GM18868 (cell line): ENCODE measurements at regions not wholly inside any gene's neighbourhood (a gene's known extent, or its start where the extent isn't known, plus 50 kb on each side); places are given as distances from the start of the nearest gene placed in this dataset.
A peak's percentile ranks its signal among the peaks of the same experiment; 100 is the strongest.

ENCODE experiments used
- ATAC-seq: cut with Tn5 transposase; IDR thresholded peaks from one replicate; pipeline ENCODE4 v1.9.1; 2021; ENCODE audit warnings: mild to moderate bottlenecking, moderate library complexity; ENCODE audit not compliant: unreplicated experiment

DNA sequence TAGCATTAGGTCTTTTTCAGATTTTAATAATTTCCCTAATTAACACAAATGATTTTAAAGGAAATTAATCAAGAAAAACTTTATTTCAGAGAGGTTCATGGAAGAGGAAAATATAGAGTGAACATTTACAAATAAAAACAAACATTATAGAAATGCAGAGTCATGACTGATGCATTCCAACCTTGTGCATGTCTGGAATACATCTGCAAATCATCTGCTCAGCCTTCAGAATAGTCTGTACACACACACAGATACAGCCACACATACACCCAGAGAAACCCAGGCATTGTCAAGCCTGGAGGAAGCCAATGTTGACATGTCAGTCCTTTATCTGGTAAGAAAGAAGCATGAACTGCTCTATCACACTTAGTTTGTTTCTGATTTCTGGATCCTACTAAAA is 61.3 kb upstream of the NFKB1 start:
- no peak for ATAC-seq

DNA sequence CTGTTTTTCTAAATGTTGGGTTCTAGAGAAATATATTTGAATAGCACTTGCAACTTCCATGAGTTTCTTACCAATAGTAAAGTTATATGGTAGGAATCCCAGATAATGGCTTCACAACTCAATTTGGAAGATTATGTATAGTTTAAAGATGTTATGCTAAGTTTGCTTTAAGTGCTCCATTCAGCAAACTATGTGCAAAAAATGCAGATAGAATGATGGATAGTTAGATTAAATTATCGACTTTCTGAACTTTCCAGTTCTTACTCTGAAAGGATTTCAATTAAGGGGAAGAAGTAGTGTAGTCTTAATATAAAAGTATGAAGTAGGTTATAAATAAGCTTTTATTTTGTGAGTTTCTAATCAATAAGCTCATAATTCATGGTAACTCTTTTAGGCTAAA is 60.7 kb upstream of the NFKB1 start:
- no peak for ATAC-seq

- no peak for ATAC-seq
Observed at GRCh38 chr4:102441978-102442911, 58.9 kb upstream of the NFKB1 start.

- no peak for ATAC-seq
Observed at GRCh38 chr4:102444752-102445151, 56.4 kb upstream of the NFKB1 start.

GRCh38 chr4:102445213-102445612 is 55.9 kb upstream of the NFKB1 start:
- ATAC-seq, result no peak

DNA sequence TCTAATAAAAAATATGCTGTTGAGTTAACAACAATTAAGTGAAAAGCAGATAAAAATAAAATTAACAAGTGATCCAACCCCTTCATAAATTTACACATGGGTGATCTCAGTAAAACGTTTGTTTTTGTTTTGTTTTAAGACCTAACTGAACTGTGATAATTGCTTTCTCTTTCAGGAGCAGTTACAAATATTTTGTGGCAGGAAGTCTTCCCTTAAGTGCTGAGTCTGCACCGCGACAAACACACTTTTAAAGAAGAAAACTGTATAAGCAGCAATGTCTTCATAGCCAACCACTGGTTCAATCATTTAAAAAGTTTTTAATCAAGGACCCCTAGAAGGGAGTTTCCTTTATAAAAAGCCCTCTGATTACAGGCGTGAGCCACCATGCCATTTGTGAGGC is 53.7 kb upstream of the NFKB1 start:
- ATAC-seq, result no peak

- peak; percentile 86 for ATAC-seq
Observed at GRCh38 chr4:102449751-102450352, 51.3 kb upstream of the NFKB1 start.

DNA sequence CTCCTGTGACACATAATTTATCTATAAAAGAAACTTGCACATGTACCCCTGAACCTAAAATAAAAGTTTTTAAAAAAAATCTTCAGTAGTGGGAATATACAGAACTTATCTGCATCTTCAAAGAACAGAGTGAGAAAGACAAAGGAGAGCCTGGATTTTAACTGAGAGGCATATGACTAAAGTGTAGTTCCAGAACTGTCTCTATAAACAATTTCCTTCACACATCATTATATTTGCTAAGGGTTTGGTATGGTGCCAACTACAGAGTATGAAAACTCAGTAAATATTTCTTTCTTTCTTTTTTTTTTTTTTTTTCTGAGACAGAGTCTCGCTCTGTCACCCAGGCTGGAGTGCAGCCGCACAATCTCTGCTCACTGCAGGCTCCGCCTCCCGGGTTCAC is 49.9 kb upstream of the NFKB1 start:
- no peak for ATAC-seq
